GM23338 (cell line): ENCODE measurements at regions not wholly inside any gene's neighbourhood (a gene's known extent, or its start where the extent isn't known, plus 50 kb on each side); places are given as distances from the start of the nearest gene placed in this dataset.

Experiments used
- ATAC-seq: fragments of 200-7000 bp; cut with Tn5 transposase; 3 replicates; pipeline ENCODE4 v1.9.1; 2020
- DNase-seq: peaks from one replicate; pipeline ENCODE4 v3.0.0-alpha.2; 2015; ENCODE audit warnings: low spot score
- H2AFZ ChIP-seq: fragments of 200-600 bp; sonication (generic); 2 replicates; pipeline ENCODE4 v1.8.0; 2016; ENCODE audit warnings: antibody characterized with exemption, mild to moderate bottlenecking, moderate library complexity
- H3F3A ChIP-seq: fragments of 200-600 bp; sonication (generic); replicated peaks from 2 replicates; pipeline ENCODE4 v1.8.0; 2017; ENCODE audit warnings: antibody characterized with exemption, mixed run types, low read depth
- H3K27ac ChIP-seq: fragments of 200-600 bp; sonication (generic); 2 replicates; pipeline ENCODE4 v1.6.1; 2016; ENCODE audit warnings: low read depth
- H3K27me3 ChIP-seq: fragments of 200-600 bp; sonication (generic); 2 replicates; pipeline ENCODE4 v1.8.0; 2016; ENCODE audit warnings: mild to moderate bottlenecking, mixed run types, moderate library complexity; ENCODE audit not compliant: insufficient read depth
- H3K36me3 ChIP-seq: fragments of 200-600 bp; sonication (generic); 2 replicates; pipeline ENCODE4 v1.8.0; 2016; ENCODE audit warnings: mild to moderate bottlenecking; ENCODE audit not compliant: insufficient read depth
- H3K4me1 ChIP-seq: fragments of 200-600 bp; sonication (generic); 2 replicates; pipeline ENCODE4 v1.8.0; 2016; ENCODE audit warnings: mild to moderate bottlenecking, moderate library complexity; ENCODE audit not compliant: insufficient read depth
- H3K4me2 ChIP-seq: fragments of 200-600 bp; sonication (generic); 2 replicates; pipeline ENCODE4 v1.7.1; 2017; ENCODE audit warnings: mixed run types
- H3K4me3 ChIP-seq: fragments of 200-600 bp; sonication (generic); 2 replicates; pipeline ENCODE4 v1.6.1; 2016; ENCODE audit warnings: mixed run types
- H3K79me2 ChIP-seq: fragments of 200-600 bp; sonication (generic); replicated peaks from 2 replicates; pipeline ENCODE4 v1.8.0; 2017; ENCODE audit warnings: mild to moderate bottlenecking; ENCODE audit not compliant: insufficient read depth
- H3K9me2 ChIP-seq: fragments of 200-600 bp; sonication (generic); 2 replicates; pipeline ENCODE4 v1.8.0; 2017; ENCODE audit not compliant: insufficient read depth
- H4K20me1 ChIP-seq: fragments of 200-600 bp; sonication (generic); replicated peaks from 2 replicates; pipeline ENCODE4 v1.8.0; 2017; ENCODE audit warnings: mild to moderate bottlenecking; ENCODE audit not compliant: insufficient read depth
- H3K27ac Mint-ChIP-seq: 2 replicates; pipeline ENCODE4 v1.8.0; 2020; ENCODE audit warnings: inconsistent platforms, mild to moderate bottlenecking, moderate library complexity, mixed read lengths
- H3K27me3 Mint-ChIP-seq: 3 replicates; pipeline ENCODE4 v1.8.0; 2022; ENCODE audit warnings: low read depth, mild to moderate bottlenecking, moderate library complexity, mixed read lengths, inconsistent platforms; ENCODE audit not compliant: insufficient read depth, poor library complexity
- H3K36me3 Mint-ChIP-seq: 3 replicates; pipeline ENCODE4 v1.8.0; 2021; ENCODE audit warnings: low read depth, mild to moderate bottlenecking, inconsistent platforms, moderate library complexity, mixed read lengths
- H3K4me1 Mint-ChIP-seq: 3 replicates; pipeline ENCODE4 v1.8.0; 2020; ENCODE audit warnings: mild to moderate bottlenecking, inconsistent platforms, mixed read lengths
- H3K4me3 Mint-ChIP-seq: 3 replicates; pipeline ENCODE4 v1.8.0; 2021; ENCODE audit warnings: moderate library complexity, mild to moderate bottlenecking, inconsistent platforms, mixed read lengths
- H3K9me3 Mint-ChIP-seq: 3 replicates; pipeline ENCODE4 v1.8.0; 2020; ENCODE audit warnings: moderate library complexity, mild to moderate bottlenecking, inconsistent platforms, mixed read lengths
- EZH2 ChIP-seq: fragments of 200-600 bp; sonication (generic); IDR thresholded peaks from one replicate; pipeline ENCODE4 v1.8.0; 2017; ENCODE audit warnings: antibody characterized with exemption, mild to moderate bottlenecking, low read depth; ENCODE audit not compliant: unreplicated experiment
- EZH2phosphoT487 ChIP-seq: fragments of 200-600 bp; sonication (generic); IDR thresholded peaks from one replicate; pipeline ENCODE4 v1.8.1; 2018; ENCODE audit warnings: antibody characterized with exemption; ENCODE audit not compliant: unreplicated experiment
- JUNB ChIP-seq: IDR thresholded peaks from one replicate; pipeline ENCODE4 v1.6.1; 2016; ENCODE audit warnings: antibody characterized with exemption; ENCODE audit not compliant: unreplicated experiment
- POLR2AphosphoS5 ChIP-seq: IDR thresholded peaks from 2 replicates; pipeline ENCODE4 v1.6.1; 2016; ENCODE audit warnings: antibody characterized with exemption, low read depth
- ZNF114 ChIP-seq: fragments of 250-450 bp; sonication (Bioruptor Pico); IDR thresholded peaks from 2 replicates; pipeline ENCODE4 v1.5.0; 2020; ENCODE audit warnings: mild to moderate bottlenecking, moderate library complexity
- TF ChIP-seq, protein P1 (sequence below): IDR thresholded peaks from one replicate; pipeline ENCODE4 v1.6.1; 2018; ENCODE audit warnings: antibody characterized with exemption; ENCODE audit not compliant: unreplicated experiment
- TF ChIP-seq, protein P2 (sequence below): IDR thresholded peaks from 2 replicates; pipeline ENCODE4 v1.6.1; 2016; ENCODE audit warnings: antibody characterized with exemption
- TF ChIP-seq, protein P3 (sequence below): fragments of 250-450 bp; sonication (Bioruptor Pico); IDR thresholded peaks from 2 replicates; pipeline ENCODE4 v1.5.0; 2020; ENCODE audit warnings: mild to moderate bottlenecking, moderate library complexity

DNA sequence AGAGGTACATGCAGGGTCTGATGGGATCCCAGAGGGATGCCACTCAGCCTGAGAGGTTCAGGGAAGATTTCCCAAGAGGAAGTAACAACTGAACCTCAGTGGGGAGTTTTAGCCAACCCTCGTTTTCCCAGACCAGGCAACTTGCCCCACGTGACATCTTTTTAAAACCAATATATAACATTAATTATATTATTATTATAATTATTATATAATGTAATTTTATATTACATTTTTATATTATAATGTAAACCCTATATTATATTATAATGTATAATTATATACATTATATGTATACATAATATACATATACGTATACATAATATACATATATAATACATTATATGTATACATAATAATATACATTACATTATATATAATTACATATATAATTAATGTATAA is 62.8 kb upstream of the WWC1 start:
- no peak overlapping the region for H2AFZ ChIP-seq
- peaks cover 4% of the 10 kb centered on the region; the same call in 1 of the 2 replicates for H3K4me1 ChIP-seq
- Mint-ChIP-seq H3K36me3 (no peaks in the 10 kb centered on the region; the same call in 2 of the 3 replicates), H3K27ac (no peak overlapping the region), H3K27me3 (peaks cover 3% of the 10 kb centered on the region), H3K4me3 (no peak overlapping the region), H3K4me1 (peaks cover 8% of the 10 kb centered on the region), H3K9me3 (no peaks in the 10 kb centered on the region)
- H3K9me2 ChIP-seq = no peaks in the 10 kb centered on the region
- ATAC-seq (no peak), DNase-seq (no peak)
- no peaks in the 10 kb centered on the region for H3K36me3 ChIP-seq
- H4K20me1 ChIP-seq = no peaks in the 10 kb centered on the region
- no peaks in the 10 kb centered on the region for H3K27me3 ChIP-seq
- H3K4me2 ChIP-seq = no peak overlapping the region
- no peaks in the 10 kb centered on the region for H3K79me2 ChIP-seq
- H3F3A ChIP-seq = no peaks in the 10 kb centered on the region
- TF ChIP-seq JUNB = no peak
- no peak for TF ChIP-seq EZH2
- TF ChIP-seq, protein P1, sequence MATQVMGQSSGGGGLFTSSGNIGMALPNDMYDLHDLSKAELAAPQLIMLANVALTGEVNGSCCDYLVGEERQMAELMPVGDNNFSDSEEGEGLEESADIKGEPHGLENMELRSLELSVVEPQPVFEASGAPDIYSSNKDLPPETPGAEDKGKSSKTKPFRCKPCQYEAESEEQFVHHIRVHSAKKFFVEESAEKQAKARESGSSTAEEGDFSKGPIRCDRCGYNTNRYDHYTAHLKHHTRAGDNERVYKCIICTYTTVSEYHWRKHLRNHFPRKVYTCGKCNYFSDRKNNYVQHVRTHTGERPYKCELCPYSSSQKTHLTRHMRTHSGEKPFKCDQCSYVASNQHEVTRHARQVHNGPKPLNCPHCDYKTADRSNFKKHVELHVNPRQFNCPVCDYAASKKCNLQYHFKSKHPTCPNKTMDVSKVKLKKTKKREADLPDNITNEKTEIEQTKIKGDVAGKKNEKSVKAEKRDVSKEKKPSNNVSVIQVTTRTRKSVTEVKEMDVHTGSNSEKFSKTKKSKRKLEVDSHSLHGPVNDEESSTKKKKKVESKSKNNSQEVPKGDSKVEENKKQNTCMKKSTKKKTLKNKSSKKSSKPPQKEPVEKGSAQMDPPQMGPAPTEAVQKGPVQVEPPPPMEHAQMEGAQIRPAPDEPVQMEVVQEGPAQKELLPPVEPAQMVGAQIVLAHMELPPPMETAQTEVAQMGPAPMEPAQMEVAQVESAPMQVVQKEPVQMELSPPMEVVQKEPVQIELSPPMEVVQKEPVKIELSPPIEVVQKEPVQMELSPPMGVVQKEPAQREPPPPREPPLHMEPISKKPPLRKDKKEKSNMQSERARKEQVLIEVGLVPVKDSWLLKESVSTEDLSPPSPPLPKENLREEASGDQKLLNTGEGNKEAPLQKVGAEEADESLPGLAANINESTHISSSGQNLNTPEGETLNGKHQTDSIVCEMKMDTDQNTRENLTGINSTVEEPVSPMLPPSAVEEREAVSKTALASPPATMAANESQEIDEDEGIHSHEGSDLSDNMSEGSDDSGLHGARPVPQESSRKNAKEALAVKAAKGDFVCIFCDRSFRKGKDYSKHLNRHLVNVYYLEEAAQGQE = no peak
- H3K27ac ChIP-seq = no peak overlapping the region
- H3K4me3 ChIP-seq = no peak overlapping the region

DNA sequence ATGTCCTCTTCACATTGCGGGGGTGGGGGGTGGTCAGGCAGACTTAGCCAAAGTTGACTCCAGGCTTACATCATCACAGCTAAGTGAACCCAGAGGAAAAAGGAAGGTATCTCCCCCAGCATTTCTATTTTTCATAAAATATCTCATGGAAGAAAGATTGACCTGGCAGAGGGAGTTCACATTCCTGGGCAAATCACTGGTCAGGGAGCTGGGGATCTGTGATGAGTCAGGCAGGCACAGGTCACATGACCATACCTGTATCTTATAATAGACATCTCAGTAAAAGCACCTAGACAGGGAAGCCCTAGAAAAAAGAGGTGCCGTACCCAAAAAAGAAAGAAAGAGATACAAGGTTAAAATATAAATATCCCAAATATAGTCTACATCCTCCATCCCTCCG is 57.3 kb upstream of the WWC1 start:
- Mint-ChIP-seq H3K4me3 (no peak overlapping the region), H3K36me3 (no peaks in the 10 kb centered on the region; the same call in 2 of the 3 replicates), H3K27ac (no peak overlapping the region), H3K9me3 (no peaks in the 10 kb centered on the region), H3K4me1 (peaks cover 4% of the 10 kb centered on the region; the same call in 2 of the 3 replicates), H3K27me3 (peaks cover 2% of the 10 kb centered on the region)
- H3K4me3 ChIP-seq = no peak overlapping the region
- H3K27ac ChIP-seq = no peak overlapping the region
- peaks cover 8% of the 10 kb centered on the region; the same call in 1 of the 2 replicates for H3K27me3 ChIP-seq
- TF ChIP-seq ZNF114 (CRISPR knock-in tag) (no peak), POLR2AphosphoS5 (no peak), EZH2phosphoT487 (no peak), EZH2 (no peak)
- TF ChIP-seq, protein P2, sequence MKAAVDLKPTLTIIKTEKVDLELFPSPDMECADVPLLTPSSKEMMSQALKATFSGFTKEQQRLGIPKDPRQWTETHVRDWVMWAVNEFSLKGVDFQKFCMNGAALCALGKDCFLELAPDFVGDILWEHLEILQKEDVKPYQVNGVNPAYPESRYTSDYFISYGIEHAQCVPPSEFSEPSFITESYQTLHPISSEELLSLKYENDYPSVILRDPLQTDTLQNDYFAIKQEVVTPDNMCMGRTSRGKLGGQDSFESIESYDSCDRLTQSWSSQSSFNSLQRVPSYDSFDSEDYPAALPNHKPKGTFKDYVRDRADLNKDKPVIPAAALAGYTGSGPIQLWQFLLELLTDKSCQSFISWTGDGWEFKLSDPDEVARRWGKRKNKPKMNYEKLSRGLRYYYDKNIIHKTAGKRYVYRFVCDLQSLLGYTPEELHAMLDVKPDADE = no peak
- TF ChIP-seq, protein P3, sequence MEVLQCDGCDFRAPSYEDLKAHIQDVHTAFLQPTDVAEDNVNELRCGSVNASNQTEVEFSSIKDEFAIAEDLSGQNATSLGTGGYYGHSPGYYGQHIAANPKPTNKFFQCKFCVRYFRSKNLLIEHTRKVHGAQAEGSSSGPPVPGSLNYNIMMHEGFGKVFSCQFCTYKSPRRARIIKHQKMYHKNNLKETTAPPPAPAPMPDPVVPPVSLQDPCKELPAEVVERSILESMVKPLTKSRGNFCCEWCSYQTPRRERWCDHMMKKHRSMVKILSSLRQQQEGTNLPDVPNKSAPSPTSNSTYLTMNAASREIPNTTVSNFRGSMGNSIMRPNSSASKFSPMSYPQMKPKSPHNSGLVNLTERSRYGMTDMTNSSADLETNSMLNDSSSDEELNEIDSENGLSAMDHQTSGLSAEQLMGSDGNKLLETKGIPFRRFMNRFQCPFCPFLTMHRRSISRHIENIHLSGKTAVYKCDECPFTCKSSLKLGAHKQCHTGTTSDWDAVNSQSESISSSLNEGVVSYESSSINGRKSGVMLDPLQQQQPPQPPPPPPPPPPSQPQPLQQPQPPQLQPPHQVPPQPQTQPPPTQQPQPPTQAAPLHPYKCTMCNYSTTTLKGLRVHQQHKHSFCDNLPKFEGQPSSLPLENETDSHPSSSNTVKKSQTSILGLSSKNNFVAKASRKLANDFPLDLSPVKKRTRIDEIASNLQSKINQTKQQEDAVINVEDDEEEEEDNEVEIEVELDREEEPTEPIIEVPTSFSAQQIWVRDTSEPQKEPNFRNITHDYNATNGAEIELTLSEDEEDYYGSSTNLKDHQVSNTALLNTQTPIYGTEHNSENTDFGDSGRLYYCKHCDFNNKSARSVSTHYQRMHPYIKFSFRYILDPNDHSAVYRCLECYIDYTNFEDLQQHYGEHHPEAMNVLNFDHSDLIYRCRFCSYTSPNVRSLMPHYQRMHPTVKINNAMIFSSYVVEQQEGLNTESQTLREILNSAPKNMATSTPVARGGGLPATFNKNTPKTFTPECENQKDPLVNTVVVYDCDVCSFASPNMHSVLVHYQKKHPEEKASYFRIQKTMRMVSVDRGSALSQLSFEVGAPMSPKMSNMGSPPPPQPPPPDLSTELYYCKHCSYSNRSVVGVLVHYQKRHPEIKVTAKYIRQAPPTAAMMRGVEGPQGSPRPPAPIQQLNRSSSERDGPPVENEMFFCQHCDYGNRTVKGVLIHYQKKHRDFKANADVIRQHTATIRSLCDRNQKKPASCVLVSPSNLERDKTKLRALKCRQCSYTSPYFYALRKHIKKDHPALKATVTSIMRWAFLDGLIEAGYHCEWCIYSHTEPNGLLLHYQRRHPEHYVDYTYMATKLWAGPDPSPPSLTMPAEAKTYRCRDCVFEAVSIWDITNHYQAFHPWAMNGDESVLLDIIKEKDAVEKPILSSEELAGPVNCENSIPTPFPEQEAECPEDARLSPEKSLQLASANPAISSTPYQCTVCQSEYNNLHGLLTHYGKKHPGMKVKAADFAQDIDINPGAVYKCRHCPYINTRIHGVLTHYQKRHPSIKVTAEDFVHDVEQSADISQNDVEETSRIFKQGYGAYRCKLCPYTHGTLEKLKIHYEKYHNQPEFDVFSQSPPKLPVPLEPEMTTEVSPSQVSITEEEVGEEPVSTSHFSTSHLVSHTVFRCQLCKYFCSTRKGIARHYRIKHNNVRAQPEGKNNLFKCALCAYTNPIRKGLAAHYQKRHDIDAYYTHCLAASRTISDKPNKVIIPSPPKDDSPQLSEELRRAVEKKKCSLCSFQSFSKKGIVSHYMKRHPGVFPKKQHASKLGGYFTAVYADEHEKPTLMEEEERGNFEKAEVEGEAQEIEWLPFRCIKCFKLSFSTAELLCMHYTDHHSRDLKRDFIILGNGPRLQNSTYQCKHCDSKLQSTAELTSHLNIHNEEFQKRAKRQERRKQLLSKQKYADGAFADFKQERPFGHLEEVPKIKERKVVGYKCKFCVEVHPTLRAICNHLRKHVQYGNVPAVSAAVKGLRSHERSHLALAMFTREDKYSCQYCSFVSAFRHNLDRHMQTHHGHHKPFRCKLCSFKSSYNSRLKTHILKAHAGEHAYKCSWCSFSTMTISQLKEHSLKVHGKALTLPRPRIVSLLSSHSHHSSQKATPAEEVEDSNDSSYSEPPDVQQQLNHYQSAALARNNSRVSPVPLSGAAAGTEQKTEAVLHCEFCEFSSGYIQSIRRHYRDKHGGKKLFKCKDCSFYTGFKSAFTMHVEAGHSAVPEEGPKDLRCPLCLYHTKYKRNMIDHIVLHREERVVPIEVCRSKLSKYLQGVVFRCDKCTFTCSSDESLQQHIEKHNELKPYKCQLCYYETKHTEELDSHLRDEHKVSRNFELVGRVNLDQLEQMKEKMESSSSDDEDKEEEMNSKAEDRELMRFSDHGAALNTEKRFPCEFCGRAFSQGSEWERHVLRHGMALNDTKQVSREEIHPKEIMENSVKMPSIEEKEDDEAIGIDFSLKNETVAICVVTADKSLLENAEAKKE = no peak
- H3F3A ChIP-seq = no peaks in the 10 kb centered on the region
- no peaks in the 10 kb centered on the region for H3K79me2 ChIP-seq
- no peaks in the 10 kb centered on the region for H3K9me2 ChIP-seq
- H3K4me2 ChIP-seq = no peak overlapping the region
- DNase-seq (no peak), ATAC-seq (no peak)
- H4K20me1 ChIP-seq = no peaks in the 10 kb centered on the region
- H3K36me3 ChIP-seq = no peaks in the 10 kb centered on the region
- H3K4me1 ChIP-seq = peaks cover 3% of the 10 kb centered on the region; the same call in 1 of the 2 replicates
- H2AFZ ChIP-seq = no peak overlapping the region
